ENCODE measurements at regions not wholly inside any gene's neighbourhood (a gene's known extent, or its start where the extent isn't known, plus 50 kb on each side); places are given as distances from the start of the nearest gene placed in this dataset.

DNA sequence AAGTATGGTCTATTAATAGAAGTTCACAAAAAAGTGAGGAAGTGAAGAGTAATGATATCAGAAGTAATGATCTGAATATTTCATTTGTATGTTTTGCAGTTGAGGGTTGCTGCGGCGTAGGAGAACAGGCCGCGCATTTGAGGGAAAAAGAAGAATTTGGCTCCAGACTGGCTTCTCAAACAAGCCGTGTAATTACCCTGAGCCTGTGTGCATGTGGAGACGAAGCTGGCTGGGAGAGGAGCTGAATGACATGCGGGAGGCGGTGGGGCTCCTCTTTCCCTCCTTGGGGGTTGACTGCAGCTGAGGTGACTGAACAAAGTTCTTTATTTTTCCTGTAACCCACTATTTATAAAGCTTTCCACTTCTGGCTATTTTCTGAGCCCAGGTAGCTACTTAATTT, 115.5 kb upstream of the AFDN start:
- no peak for ATAC-seq

DNA sequence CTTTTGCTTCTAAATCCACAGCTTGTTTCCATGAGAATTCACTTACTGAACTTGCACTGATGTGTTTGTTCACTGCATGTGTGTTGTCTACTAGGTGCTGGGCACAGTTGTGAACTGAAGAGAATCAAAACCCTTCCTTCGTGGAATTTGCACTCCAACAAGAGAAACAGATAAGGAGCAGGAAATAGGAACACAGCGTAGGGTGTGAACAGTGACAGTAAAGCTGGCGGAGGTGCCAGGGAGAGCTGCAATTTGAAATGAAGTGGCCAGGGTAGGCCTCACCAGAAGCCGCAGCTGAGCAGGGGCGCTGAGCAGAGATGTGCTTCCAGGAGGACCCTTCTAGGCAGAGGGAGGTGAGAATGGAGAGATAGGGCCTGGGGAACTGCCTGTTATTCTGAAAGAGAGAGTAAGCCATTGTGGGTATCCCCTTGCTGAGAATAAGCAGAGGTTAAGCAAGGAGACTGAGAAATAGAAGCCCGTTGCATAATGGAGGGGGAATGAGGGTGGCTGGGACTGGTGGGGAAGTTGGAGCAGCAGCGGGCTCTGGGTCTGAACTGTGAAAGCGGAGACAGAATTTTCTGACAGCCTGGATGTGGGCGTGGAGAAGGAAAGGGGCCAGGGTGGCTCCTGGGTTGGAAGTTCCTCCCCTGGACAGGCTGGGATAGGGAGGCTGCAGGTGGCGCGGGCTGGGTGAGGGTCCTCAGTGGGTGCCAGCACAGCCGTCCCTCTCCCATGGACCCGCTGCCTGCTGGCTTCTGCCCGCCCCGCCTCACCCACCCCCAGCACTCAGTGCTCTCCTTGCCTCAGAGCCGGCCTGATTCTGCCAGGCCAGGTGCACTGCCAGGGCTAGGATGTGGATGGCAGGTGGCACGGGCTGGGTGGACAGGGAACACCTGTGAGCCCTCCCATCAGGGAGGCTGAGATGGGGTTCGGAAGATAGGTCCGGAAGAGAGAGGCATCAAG, 114.7 kb upstream of the AFDN start:
- ATAC-seq: no peak

DNA sequence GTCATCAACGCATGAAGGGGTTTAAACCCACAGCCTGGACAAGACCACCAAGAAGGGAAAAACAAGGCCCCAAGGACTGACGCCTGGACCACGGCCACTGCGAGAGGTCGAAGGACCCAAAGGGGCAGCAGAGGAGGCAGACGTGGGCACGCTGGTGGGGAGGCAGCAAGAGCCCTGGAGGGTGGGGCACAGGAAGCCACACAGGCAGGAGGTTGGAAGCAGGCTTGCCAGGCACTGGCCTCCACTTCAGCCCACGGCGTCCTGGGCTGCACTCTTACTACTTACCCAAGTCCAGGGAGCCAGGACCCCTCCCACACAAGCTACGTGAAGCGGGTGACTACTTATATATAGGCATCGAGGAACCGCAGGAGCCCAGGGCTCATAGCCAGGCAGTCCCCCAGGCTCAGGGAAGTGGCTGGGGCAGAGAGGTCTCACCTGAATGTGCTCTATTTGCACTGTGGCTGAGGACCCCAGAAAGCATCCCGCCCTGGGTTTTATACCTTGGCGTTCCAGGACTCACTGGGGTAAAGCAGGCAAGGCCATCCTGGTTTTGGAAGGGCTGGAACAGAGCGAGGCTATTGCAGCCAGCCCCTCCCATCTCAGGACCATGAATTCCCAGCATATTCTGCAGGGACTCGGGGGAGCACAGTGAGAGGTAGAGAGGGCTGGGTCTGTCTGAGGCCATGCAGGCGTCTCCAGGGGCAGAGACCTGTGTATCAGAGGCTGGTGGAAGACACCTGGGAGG, 113.8 kb upstream of the AFDN start:
- ATAC-seq: no peak

DNA sequence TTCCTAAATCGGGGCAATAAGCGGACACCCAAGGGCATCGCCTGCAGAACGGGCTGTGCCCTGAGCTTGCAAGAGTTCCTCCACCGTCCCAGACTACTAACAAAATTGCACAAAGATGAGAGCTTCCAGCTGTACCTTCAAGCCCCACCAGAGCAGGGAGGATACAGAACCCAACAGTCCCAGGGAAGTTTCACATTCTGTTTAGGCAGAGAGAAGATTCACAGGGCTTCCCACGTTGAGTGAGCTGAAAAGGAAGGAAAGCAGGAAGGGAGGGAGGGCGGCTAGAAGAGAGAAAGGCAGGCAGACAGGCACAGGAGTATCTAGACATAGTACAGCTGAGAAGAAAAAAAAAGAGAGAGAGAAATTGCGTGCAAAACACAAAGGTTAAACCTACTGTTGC, 112.6 kb upstream of the AFDN start:
- ATAC-seq: no peak

DNA sequence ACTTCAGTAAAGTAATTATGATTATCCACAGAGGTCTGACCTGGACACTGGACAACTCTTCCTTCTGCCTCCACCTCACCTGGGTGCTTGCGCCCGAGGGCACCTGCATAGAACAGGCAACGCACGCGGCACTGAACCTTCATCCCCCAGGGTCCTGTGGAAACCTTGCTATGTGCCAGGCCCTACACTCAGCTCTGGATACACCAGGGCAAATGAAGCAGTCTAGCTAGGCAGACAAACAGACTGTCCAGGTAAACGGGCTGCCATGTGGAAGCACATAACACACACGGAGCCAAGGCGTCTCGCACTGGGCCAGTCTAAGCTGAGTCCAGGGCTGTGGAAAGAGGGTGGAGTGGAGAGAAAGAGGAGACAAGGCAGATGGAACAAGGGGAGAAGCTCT, 109.3 kb upstream of the AFDN start:
- no peak for ATAC-seq

DNA sequence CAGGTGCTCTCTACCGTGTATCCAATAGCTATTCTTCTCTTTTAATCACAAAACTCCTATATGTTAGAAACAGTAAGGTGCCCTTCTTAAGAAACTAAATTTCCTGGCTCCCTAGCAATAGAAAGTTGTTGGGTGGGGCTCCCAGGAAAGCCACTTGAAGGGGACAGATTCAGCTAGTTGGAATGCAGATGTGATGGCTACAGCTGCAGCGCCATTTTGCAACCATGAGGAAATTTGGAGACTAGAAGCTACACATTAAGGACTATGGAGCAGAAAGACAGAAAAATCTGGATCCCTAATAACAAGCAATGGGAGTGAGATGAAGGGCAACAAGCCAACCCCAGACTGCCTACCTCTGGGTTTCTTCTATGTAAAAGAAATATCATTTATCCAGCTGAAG, 108.8 kb upstream of the AFDN start:
- no peak for ATAC-seq

DNA sequence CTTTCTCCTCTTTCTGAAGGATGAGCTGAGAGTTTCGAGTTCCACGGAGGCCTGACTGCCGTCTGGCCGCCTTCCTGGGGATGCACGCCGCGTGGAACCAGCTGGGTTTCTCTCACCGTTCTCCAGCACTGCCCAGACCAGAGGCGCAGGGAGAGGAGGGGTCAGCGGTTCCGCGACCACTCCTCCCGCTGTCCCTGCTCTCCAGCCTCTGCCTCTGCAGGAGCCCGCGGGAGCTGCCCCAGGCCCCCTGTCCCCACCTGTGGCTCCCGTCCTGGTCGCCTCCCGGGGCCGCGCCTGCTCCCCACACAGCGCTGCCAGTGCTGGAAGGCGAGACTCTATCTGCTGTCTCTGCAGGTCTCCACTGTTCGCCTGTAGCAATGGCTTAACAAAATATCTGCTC, 106.8 kb upstream of the AFDN start:
- no peak for ATAC-seq

DNA sequence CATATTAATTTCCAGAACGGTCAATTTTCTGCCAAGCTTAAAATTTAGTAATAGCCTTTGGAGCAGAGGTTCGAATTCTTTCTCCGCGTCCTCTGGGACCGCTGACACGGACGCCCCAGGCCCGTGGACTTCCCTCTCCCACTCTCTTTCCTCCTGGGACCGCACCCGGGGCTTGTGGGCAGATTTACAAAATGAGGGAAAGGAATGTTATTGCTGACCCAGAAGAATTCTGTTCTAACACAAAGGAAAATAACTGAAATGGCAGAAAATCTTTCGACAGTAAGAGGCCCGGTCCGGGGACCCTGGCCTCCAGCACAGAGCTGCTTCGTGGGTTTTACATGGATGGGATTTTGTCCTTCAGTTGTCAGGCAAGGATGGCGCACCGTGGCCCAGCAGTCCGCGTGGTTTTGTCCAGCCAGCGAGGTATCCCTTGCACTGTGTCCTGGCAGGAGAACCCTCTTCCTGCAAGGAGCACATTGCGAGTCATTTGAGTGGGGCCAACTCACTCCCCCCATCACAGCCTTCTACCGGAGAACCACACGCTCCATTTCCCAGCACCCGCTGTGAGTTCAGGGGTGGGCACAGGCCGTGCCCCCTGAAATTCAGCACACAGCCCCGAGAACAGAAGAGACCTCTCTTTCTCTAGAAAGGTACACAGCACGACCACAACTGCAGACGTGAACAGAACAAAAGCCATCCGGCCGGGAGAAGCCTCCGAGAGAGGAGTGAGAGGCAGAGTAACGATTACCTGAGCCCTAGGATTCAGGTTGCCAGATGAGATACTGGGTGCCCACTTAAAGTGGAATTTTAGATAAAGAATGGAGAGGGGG, 106.0 kb upstream of the AFDN start:
- ATAC-seq: no peak

DNA sequence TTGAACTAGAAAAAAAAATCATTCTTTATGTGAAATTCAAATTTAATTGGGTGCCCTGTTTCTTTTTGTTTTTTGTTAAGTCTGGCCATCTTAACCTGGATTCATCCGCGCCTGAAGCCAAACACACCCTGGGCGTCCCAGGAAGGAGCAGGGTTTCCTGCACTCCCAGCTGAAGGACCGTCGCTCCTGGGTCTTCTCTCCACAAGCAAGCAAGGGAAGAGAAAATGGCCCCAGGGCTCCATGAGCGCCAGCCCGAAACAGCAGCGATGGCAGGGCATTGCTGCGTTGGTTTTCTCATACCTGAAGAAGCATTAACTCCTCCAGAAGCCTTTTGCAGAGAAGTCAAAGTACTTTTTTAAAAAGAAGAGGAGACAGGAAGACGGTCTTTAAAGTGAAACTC, 105.4 kb upstream of the AFDN start:
- ATAC-seq: no peak

DNA sequence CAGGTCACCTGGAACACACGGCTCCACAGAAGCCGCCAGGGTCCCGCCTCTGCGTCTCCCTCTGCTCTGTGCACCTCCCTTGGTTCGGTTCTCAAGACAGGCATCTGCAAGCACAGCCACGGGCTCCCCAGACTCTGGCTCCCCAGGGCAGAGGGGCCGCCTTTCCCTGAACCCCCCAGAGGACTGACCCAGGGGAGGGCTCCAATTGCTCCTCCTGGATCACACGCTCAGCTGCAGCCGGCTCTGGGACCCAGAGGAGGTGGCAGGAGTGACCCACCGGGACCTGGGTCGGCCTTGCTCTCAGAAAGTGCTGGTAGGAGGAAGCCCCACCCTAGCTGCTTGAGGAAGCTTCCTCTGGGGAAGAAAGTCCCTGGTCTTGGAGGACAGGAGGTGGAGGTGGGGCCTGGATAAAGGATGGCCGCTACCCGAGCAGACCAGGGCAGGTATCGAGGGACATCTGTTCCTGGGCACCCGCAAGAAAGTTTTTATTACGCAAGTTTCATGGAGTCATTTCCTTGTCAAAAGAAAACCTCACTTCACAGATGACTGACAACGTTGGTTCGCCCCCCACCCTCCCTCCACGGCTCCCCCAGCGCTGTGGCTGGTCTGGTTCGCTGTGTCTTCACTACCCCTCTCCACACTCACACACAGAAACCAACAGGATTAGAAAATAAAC, 103.9 kb upstream of the AFDN start:
- no peak for ATAC-seq

DNA sequence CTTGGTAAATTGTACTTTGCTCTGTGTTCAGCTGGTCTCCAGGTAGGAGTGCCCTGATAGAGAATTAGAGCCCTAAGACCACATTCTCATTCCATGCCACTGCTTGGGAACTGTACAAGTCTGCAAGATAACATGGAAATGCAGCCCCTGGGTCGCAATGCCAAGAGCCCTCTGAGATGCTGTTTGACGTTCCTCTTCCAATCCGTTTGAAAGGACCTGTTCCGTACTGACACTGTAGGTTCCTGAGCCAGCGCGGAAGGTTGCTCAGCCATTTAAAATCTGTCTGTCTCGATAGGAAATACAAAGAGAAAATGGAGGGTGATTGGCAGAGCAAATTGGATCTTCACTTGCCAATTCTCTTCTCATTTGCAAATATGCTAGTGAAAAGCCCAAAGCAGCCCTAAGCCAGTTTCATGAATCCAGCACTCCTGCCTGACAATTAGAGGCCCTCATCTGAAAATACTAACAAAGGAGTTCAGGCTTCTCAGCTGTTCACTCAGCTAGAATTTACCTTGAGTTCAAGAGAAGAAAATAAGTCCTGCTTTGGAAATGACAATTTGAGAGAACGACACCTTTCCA, 100.6 kb upstream of the AFDN start:
- no peak for ATAC-seq

DNA sequence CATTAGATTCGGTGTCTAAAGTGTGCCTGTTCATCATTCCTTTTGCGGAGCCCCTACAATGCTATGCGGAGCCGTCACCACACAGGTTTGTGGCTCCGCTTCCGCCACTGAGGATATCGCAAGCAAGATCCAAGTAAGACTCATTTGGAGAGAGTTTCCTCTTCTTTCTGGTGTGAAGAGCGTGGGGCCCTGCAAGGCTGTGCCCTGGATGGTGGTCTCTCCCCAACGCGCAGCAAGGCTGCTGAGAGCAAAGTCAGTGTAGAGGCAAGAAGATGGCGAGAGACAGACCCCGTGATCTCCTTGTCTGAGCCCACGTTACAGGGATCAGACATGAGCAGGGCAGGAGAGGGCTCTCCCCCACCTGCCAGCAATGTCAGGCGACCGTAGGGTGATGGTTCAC, 96.3 kb upstream of the AFDN start:
- ATAC-seq: no peak

DNA sequence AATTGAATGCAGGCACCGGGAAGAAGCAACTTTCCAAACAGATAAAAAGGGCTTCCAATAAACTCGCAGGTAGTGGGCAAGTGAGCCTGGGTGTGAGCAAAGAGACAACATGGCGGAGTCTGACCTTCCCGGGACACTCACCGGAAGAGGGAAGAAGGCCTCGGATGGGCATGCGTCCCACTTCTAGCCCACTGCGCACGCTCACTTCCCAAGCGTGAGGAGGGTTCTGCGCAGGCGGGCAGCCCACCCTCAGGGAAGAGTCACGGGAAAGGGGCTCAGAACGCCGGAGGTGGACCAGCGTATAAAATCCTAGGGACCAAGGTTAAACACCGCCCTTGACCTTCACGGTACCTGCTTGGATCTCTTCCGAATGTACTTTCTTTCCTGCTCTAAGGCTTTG, 95.5 kb upstream of the AFDN start:
- ATAC-seq: no peak

DNA sequence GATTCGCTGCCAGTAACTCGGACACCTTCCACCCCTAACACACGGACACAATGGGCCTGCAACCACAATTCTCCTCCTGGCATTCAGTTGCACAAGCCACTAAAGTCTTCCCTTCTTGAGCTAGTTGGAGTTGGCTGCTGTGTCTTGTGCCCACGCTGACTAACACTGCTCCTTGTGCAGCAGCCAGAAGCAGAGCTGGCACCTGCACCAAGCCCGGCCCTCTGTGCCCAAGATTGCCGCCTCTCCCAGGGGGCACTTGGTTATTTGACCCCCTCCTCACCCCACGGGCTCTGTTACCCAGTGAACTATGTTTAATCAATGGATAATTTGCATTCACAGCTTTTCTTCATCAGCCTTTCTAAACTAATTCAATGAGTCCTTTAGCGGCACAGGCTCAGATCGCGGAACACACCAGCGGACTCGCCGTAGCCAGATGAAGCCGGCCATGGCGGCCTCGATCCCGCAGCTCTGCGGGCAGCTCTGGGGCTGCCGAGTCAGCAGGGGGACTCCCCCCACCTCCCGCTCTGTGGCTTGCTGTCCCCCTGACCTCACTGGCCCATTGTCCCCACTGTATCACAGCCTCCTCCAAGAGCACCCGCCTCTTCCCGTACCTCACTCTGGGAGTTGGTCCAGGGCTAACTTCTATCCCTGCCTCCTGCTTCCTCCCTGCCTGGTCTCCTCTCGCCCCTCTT, 94.8 kb upstream of the AFDN start:
- no peak for ATAC-seq

DNA sequence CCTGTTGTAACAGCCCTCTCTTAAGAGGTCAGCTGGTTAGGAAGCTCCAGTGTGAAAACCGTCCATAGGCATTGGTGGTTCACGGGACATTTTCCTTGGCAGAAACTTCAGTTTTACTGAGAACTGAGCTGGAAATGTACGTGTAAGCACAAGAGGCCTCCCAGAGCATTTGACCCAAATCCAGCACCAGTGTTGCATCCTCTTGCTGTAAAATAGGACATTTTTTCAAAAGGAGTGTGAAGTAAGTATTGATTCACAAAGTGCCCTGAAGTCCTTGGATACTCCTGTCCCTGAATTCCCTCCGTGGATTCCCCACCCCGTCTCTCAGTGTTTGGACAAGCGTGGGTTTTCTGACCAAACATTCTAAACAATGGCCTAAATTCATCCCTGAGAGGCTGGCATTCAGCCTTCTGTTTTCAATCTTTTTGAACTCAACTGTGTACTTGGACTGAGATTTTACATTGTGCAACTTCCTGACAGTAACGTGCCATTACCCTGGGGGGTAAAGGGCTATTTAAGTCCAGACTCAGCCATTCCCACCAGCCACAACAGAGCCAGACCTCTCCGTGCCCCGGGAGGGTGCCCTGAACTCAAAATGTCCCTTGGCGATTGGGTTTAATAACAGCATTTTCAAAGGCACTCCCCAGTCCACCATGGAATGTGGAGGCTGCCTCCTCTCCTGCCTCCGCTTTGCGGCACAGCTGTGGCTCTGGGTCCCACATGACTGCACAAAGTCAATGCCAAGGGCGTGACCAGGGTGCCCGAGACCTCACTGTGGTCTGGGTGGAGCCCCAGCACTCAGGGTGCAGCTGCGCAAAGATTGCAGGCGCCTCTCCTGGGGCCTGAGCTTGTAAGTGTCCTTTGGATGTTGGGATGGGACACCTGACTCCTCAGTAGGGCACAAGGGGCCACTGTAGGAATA, 92.7 kb upstream of the AFDN start:
- ATAC-seq: peak; percentile 46

DNA sequence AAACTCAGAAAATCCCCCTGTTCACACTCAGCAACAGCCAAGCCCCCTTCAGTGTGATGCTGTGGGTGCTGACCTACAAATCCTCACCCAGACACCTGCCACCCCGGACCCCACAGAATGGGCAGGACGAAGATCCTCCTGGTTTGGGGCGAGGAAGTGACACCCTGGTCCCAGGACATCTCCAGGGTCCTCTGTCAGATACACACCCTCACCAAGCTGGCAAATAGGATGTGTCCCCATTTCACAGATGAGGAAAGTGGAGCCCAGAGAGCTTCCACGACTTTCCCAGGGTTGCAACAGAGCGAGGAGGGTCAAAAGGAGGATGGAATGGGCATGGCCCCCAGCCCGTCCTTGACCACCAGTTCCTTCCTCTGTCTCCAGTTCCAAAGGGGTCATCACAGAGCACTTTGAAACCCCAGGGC, 92.0 kb upstream of the AFDN start:
- ATAC-seq: no peak

DNA sequence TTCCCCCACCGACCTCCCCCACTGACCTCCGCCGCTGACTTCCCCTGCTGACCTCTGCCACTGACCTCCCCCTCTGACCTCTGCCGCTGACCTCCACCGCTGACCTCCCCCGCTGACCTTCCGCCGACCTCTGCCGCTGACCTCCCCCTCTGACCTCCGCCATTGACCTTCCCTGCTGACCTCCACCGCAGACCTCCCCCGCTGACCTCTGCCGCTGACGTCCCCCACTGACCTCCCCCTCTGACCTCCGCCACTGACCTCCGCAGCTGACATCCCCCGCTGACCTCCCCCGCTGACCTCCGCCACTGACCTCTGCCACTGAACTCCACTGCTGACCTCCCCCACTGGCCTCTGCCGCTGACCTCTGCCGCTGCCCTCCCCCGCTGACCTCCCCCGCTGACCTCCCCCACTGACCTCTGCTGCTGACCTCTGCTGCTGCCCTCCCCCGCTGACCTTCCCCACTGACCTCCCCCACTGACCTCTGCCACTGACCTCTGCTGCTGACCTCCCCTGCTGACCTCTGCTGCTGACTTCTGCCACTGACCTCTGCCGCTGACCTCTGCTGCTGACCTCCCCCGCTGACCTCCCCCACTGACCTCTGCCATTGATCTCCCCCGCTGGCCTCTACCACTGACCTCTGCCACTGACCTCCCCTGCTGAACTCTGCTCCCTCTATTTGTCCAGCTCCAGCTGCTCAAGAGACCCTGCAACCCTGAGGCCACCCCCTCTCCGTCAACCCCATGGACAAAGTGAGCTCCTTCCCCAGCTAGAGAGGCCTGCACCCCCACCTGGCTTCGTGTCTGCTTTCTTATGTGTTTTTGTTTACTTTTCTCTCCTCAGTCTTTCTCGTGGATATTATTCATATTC, 91.4 kb upstream of the AFDN start:
- peak; percentile 46 for ATAC-seq

DNA sequence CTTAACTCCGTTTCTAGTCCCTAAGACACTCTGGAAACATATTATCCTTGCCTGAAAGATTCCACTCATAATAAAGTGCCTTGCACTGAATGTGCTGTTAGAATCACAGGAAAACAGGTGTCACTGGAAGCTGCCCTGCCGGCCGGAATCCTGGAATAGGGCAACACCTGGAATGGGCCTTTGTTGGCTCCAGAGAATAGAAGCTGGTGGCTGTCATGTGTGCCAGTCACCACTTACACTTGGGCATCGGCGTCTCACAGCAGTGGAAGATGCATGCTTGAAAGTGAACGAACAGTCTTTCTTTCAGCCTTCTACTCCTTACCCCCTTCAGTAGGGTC, 90.8 kb upstream of the AFDN start:
- ATAC-seq: no peak

DNA sequence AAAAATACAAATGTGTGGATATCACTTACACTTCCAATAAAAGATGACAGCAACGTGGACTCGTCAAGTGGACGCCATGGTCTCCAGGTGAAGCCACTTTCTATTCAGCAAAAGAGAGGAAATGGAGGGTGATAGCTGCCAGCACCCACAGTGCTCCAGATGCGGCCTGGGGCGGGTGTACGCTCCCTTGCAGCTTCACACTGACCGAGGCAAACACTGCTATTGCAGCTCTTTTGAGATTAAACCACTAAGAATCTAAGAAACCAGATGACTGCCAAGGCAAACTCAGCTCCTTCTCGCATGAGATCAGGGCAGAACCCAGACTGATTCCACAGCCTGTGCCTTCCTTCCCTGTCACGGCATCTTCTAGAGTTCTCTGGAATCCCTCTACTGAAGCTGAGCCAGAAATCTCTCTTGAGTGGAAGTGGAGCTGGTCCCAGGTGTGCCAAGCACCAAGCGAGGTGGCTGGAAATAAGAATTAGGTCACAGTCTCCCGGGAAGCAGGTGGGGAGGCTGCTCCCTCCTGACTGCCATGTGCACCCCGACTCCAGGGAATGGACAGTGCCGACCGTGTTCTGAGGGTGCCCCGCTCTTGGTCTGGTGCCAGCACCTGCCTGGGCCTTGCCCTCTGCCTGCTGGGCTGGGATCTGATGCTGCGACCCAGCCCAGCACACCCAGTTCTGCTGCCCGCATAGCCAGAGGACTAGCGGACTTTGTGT, 90.1 kb upstream of the AFDN start:
- ATAC-seq: no peak
